ENCODE measurements at regions not wholly inside any gene's neighbourhood (a gene's known extent, or its start where the extent isn't known, plus 50 kb on each side); places are given as distances from the start of the nearest gene placed in this dataset.
"Not testable (repeated sequence)": the region's sequence is repeated elsewhere in the genome, so short reads cannot be mapped to it uniquely, and the experiment has no call there.

GRCh38 chr10:23927576-23928325 lies 281.2 kb upstream of the KIAA1217 start:
- peak overlapping the region; percentile 72 for H2AFZ ChIP-seq (ENCODE audit: low read depth, low read length)
- no peak overlapping the region for H3K23ac ChIP-seq (ENCODE audit: low read length in 2 of 2)
- no peak overlapping the region for H2BK120ac ChIP-seq (ENCODE audit: low read depth, low read length)
- no peak overlapping the region for H4K8ac ChIP-seq (ENCODE audit: low read length)
- H4K91ac ChIP-seq (ENCODE audit: low read length) = no peak overlapping the region
- H3K9me3 ChIP-seq (ENCODE audit: control insufficient read depth, low read length) = no peaks in the 10 kb centered on the region
- no peak overlapping the region for H3K4me2 ChIP-seq (ENCODE audit: low read length, poor library complexity, severe bottlenecking)
- H3K36me3 ChIP-seq (ENCODE audit: control insufficient read depth in 1 of 2, insufficient read depth in 2 of 2, low read depth in 1 of 2, low read length in 2 of 2) = no peaks in the 10 kb centered on the region
- no peaks in the 10 kb centered on the region for H3K4me1 ChIP-seq (ENCODE audit: control insufficient read depth, insufficient read depth, low read depth, low read length)
- no peaks in the 10 kb centered on the region for H3K79me1 ChIP-seq (replicated peaks; ENCODE audit: low read length, poor library complexity, severe bottlenecking)
- H2BK5ac ChIP-seq (ENCODE audit: low read depth, low read length, poor library complexity, severe bottlenecking) = no peak overlapping the region
- DNase-seq = no peak
- no peak overlapping the region for H3K9ac ChIP-seq (ENCODE audit: low read length)
- no peak overlapping the region for H3K14ac ChIP-seq (ENCODE audit: low read length in 2 of 2)
- no peak overlapping the region for H2BK12ac ChIP-seq (ENCODE audit: low read length in 2 of 2)
- H3K27ac ChIP-seq (ENCODE audit: low read length, poor library complexity, severe bottlenecking) = no peak overlapping the region
- H2BK15ac ChIP-seq (ENCODE audit: low read depth, poor library complexity, severe bottlenecking) = no peak overlapping the region
- peaks cover 0 to 2% of the 10 kb centered on the region in 2 experiments for H3K27me3 ChIP-seq (ENCODE audit: control insufficient read depth in 1 of 2, insufficient read depth in 1 of 2, low read length in 2 of 2)
- no peak overlapping the region for H3K4ac ChIP-seq (ENCODE audit: low read depth in 1 of 2, low read length in 2 of 2)
- H3K18ac ChIP-seq (ENCODE audit: low read depth in 1 of 2, low read length in 2 of 2) = no peak overlapping the region
- no peak overlapping the region for H3K4me3 ChIP-seq (ENCODE audit: insufficient read depth in 1 of 2, low read depth in 1 of 2, low read length in 2 of 2)
- WGBS = 24% methylated on average over 5 of the region's 8 CpGs
- H2AK5ac ChIP-seq (ENCODE audit: low read length, severe bottlenecking) = no peak overlapping the region

GRCh38 chr10:23934023-23934422 lies 274.9 kb upstream of the KIAA1217 start:
- not testable (repeated sequence) for H3K9ac ChIP-seq (ENCODE audit: low read length); DNase-seq; H2BK12ac ChIP-seq (ENCODE audit: low read length in 2 of 2); H4K91ac ChIP-seq (ENCODE audit: low read length); H3K23ac ChIP-seq (ENCODE audit: low read length in 2 of 2); H4K8ac ChIP-seq (ENCODE audit: low read length); H3K27me3 ChIP-seq (ENCODE audit: control insufficient read depth in 1 of 2, insufficient read depth in 1 of 2, low read length in 2 of 2); H3K4me3 ChIP-seq (ENCODE audit: insufficient read depth in 1 of 2, low read depth in 1 of 2, low read length in 2 of 2); H2BK120ac ChIP-seq (ENCODE audit: low read depth, low read length); H3K4me1 ChIP-seq (ENCODE audit: control insufficient read depth, insufficient read depth, low read depth, low read length); H2AFZ ChIP-seq (ENCODE audit: low read depth, low read length); H3K18ac ChIP-seq (ENCODE audit: low read depth in 1 of 2, low read length in 2 of 2); H3K9me3 ChIP-seq (ENCODE audit: control insufficient read depth, low read length); H3K4me2 ChIP-seq (ENCODE audit: low read length, poor library complexity, severe bottlenecking); H3K4ac ChIP-seq (ENCODE audit: low read depth in 1 of 2, low read length in 2 of 2); H3K36me3 ChIP-seq (ENCODE audit: control insufficient read depth in 1 of 2, insufficient read depth in 2 of 2, low read depth in 1 of 2, low read length in 2 of 2); H2BK15ac ChIP-seq (ENCODE audit: low read depth, poor library complexity, severe bottlenecking); H3K27ac ChIP-seq (ENCODE audit: low read length, poor library complexity, severe bottlenecking); H2BK5ac ChIP-seq (ENCODE audit: low read depth, low read length, poor library complexity, severe bottlenecking); H3K79me1 ChIP-seq (replicated peaks; ENCODE audit: low read length, poor library complexity, severe bottlenecking); H2AK5ac ChIP-seq (ENCODE audit: low read length, severe bottlenecking); H3K14ac ChIP-seq (ENCODE audit: low read length in 2 of 2)
- no CpG with 5 or more reads among the region's 3 CpGs for WGBS

- Histone ChIP-seq H3K23ac (ENCODE audit: low read length in 2 of 2) (no peak overlapping the region), H3K27ac (ENCODE audit: low read length, poor library complexity, severe bottlenecking) (no peak overlapping the region), H3K4ac (ENCODE audit: low read depth in 1 of 2, low read length in 2 of 2) (no peak overlapping the region), H3K27me3 (ENCODE audit: control insufficient read depth in 1 of 2, insufficient read depth in 1 of 2, low read length in 2 of 2) (no peaks in the 10 kb centered on the region), H2BK12ac (ENCODE audit: low read length in 2 of 2) (no peak overlapping the region), H2BK15ac (ENCODE audit: low read depth, poor library complexity, severe bottlenecking) (no peak overlapping the region), H2BK120ac (ENCODE audit: low read depth, low read length) (no peak overlapping the region), H3K4me2 (ENCODE audit: low read length, poor library complexity, severe bottlenecking) (no peak overlapping the region), H3K14ac (ENCODE audit: low read length in 2 of 2) (no peak overlapping the region), H3K18ac (ENCODE audit: low read depth in 1 of 2, low read length in 2 of 2) (no peak overlapping the region), H3K9ac (ENCODE audit: low read length) (no peak overlapping the region), H3K9me3 (ENCODE audit: control insufficient read depth, low read length) (no peaks in the 10 kb centered on the region), H2AFZ (ENCODE audit: low read depth, low read length) (no peak overlapping the region), H2BK5ac (ENCODE audit: low read depth, low read length, poor library complexity, severe bottlenecking) (no peak overlapping the region), H3K4me3 (ENCODE audit: insufficient read depth in 1 of 2, low read depth in 1 of 2, low read length in 2 of 2) (no peak overlapping the region), H2AK5ac (ENCODE audit: low read length, severe bottlenecking) (no peak overlapping the region), H3K79me1 (replicated peaks; ENCODE audit: low read length, poor library complexity, severe bottlenecking) (no peaks in the 10 kb centered on the region), H4K91ac (ENCODE audit: low read length) (no peak overlapping the region), H3K4me1 (ENCODE audit: control insufficient read depth, insufficient read depth, low read depth, low read length) (no peaks in the 10 kb centered on the region), H4K8ac (ENCODE audit: low read length) (no peak overlapping the region), H3K36me3 (ENCODE audit: control insufficient read depth in 1 of 2, insufficient read depth in 2 of 2, low read depth in 1 of 2, low read length in 2 of 2) (no peaks in the 10 kb centered on the region)
- 8% methylated on average over 1 of the region's 2 CpGs for WGBS
- DNase-seq = no peak
Measured at GRCh38 chr10:23945845-23946244, 263.1 kb upstream of the KIAA1217 start.

GRCh38 chr10:23951841-23952240 lies 257.1 kb upstream of the KIAA1217 start:
- Histone ChIP-seq H3K9ac (ENCODE audit: low read length) (no peak overlapping the region), H3K4me1 (ENCODE audit: control insufficient read depth, insufficient read depth, low read depth, low read length) (no peaks in the 10 kb centered on the region), H2BK5ac (ENCODE audit: low read depth, low read length, poor library complexity, severe bottlenecking) (no peak overlapping the region), H2AK5ac (ENCODE audit: low read length, severe bottlenecking) (no peak overlapping the region), H4K91ac (ENCODE audit: low read length) (no peak overlapping the region), H3K4me3 (ENCODE audit: insufficient read depth in 1 of 2, low read depth in 1 of 2, low read length in 2 of 2) (no peak overlapping the region), H3K79me1 (replicated peaks; ENCODE audit: low read length, poor library complexity, severe bottlenecking) (no peaks in the 10 kb centered on the region), H3K36me3 (ENCODE audit: control insufficient read depth in 1 of 2, insufficient read depth in 2 of 2, low read depth in 1 of 2, low read length in 2 of 2) (no peaks in the 10 kb centered on the region), H2AFZ (ENCODE audit: low read depth, low read length) (no peak overlapping the region), H2BK120ac (ENCODE audit: low read depth, low read length) (no peak overlapping the region), H3K18ac (ENCODE audit: low read depth in 1 of 2, low read length in 2 of 2) (no peak overlapping the region), H2BK12ac (ENCODE audit: low read length in 2 of 2) (no peak overlapping the region), H3K9me3 (ENCODE audit: control insufficient read depth, low read length) (peaks cover 11% of the 10 kb centered on the region), H4K8ac (ENCODE audit: low read length) (no peak overlapping the region), H3K4ac (ENCODE audit: low read depth in 1 of 2, low read length in 2 of 2) (no peak overlapping the region), H3K27ac (ENCODE audit: low read length, poor library complexity, severe bottlenecking) (no peak overlapping the region), H3K23ac (ENCODE audit: low read length in 2 of 2) (no peak overlapping the region), H3K4me2 (ENCODE audit: low read length, poor library complexity, severe bottlenecking) (no peak overlapping the region), H2BK15ac (ENCODE audit: low read depth, poor library complexity, severe bottlenecking) (no peak overlapping the region), H3K27me3 (ENCODE audit: control insufficient read depth in 1 of 2, insufficient read depth in 1 of 2, low read length in 2 of 2) (no peaks in the 10 kb centered on the region), H3K14ac (ENCODE audit: low read length in 2 of 2) (no peak overlapping the region)
- no peak for DNase-seq
- WGBS = 92% methylated on average over 2 of the region's 6 CpGs
